Right lobe of liver (tissue), 4 donors: ENCODE measurements at regions not wholly inside any gene's neighbourhood (a gene's known extent, or its start where the extent isn't known, plus 50 kb on each side); places are given as distances from the start of the nearest gene placed in this dataset.

Source experiments
- POLR2A ChIP-seq: fragments of 450-650 bp; IDR thresholded peaks from one replicate; pipeline ENCODE4 v1.6.1; 2017; ENCODE audit warnings: antibody characterized with exemption, mild to moderate bottlenecking
- TF ChIP-seq, protein P1 (sequence below), 4 donors: fragments of 200-600 bp in 3 of 4; fragments of 450-650 bp in 1 of 4; IDR thresholded peaks; one replicate each; pipeline versions ENCODE4 v1.5.1 to v1.8.0; 2016 to 2022; ENCODE audit warnings: antibody characterized with exemption in 4 of 4, mild to moderate bottlenecking in 2 of 4
- donor health status: DM: no; HTN: no; CAD: no.
- donor health status: DM: no; HTN: no; CAD: no.
- donor health status: DM: no; HTN: yes; CAD: no.

DNA sequence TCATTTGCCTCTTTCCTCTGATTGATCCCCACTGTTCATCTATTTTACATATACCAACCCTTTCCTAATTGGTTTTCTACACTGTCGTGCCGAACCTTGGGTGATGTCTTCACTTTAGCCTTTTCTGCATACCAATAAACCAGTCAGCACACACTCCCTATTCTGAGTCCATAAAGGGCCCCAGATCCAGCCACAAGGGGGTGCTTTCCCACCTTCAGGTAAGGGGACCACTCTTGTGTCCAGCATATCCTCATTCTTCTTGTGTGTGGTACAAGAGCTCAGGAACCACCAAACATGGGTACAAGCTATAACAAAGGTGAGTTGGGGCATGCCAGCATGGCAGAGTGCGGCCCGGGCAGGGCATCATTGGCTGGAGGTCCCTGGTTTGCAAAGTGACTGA, 859.8 kb downstream of the FSCB start:
- TF ChIP-seq, protein P1, sequence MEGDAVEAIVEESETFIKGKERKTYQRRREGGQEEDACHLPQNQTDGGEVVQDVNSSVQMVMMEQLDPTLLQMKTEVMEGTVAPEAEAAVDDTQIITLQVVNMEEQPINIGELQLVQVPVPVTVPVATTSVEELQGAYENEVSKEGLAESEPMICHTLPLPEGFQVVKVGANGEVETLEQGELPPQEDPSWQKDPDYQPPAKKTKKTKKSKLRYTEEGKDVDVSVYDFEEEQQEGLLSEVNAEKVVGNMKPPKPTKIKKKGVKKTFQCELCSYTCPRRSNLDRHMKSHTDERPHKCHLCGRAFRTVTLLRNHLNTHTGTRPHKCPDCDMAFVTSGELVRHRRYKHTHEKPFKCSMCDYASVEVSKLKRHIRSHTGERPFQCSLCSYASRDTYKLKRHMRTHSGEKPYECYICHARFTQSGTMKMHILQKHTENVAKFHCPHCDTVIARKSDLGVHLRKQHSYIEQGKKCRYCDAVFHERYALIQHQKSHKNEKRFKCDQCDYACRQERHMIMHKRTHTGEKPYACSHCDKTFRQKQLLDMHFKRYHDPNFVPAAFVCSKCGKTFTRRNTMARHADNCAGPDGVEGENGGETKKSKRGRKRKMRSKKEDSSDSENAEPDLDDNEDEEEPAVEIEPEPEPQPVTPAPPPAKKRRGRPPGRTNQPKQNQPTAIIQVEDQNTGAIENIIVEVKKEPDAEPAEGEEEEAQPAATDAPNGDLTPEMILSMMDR (IDR thresholded peaks at IDR 0.05), result no peak
- no peak for TF ChIP-seq POLR2A
